SK-N-SH (cell line): ENCODE measurements at regions not wholly inside any gene's neighbourhood (a gene's known extent, or its start where the extent isn't known, plus 50 kb on each side); places are given as distances from the start of the nearest gene placed in this dataset.

ENCODE experiments used
- CTCF ChIA-PET: fragments of 300-600, 350-600 bp; formaldehyde crosslinking; extraction: SDS; loops from one replicate; lab custom pipeline; 2021; lab: Yijun Ruan, JAX
- POLR2A ChIA-PET: fragments of 350-600 bp; sonication (Branson Sonifier 250); formaldehyde crosslinking; extraction: SDS; loops from one replicate; lab custom pipeline; 2020; ENCODE audit warnings: antibody characterized with exemption, inconsistent platforms; lab: Yijun Ruan, JAX
- DNase-seq: peaks from one replicate; pipeline ENCODE4 v3.0.0; 2012
- H2AFZ ChIP-seq: fragments of 200-600 bp; sonication (generic); 2 replicates; pipeline ENCODE4 v1.8.1; 2016; ENCODE audit warnings: antibody characterized with exemption, mild to moderate bottlenecking, low read depth
- H3F3A ChIP-seq: fragments of 200-600 bp; sonication (generic); replicated peaks from 2 replicates; pipeline ENCODE3; 2016; ENCODE audit warnings: antibody characterized with exemption, mild to moderate bottlenecking; ENCODE audit not compliant: insufficient read depth
- H3K27ac ChIP-seq, 2 experiments: fragments of 200-500 bp in 1 of 2; fragments of 200-600 bp in 1 of 2; sonication (Bioruptor generic) in 1 of 2; sonication (generic), shearing (Covaris generic) in 1 of 2; 2 replicates each; pipeline versions ENCODE4 v1.5.1 to v1.6.1; 2014 to 2016; ENCODE audit warnings: low read depth in 2 of 2, inconsistent platforms in 1 of 2, low read length in 1 of 2, mild to moderate bottlenecking in 1 of 2, mixed read lengths in 1 of 2
- H3K27me3 ChIP-seq: fragments of 200-600 bp; sonication (generic), shearing (Covaris generic); 2 replicates; pipeline ENCODE4 v1.6.1; 2016; ENCODE audit warnings: mixed run types; ENCODE audit not compliant: insufficient read depth
- H3K36me3 ChIP-seq, 2 experiments: fragments of 200-500 bp in 1 of 2; fragments of 200-600 bp in 1 of 2; sonication (Bioruptor generic) in 1 of 2; sonication (generic) in 1 of 2; replicated peaks in 1 of 2; 2 replicates each; pipeline versions ENCODE3 to v1.5.1; 2014 to 2016; ENCODE audit warnings: low read length in 1 of 2, mild to moderate bottlenecking in 1 of 2; ENCODE audit not compliant: insufficient read depth in 2 of 2, control insufficient read depth in 1 of 2
- H3K4me1 ChIP-seq, 2 experiments: fragments of 200-500 bp in 1 of 2; fragments of 200-600 bp in 1 of 2; sonication (Bioruptor generic) in 1 of 2; sonication (generic), shearing (Covaris generic) in 1 of 2; 2 replicates each; pipeline versions ENCODE4 v1.5.1 to v1.6.1; 2014 to 2016; ENCODE audit warnings: low read depth in 1 of 2, low read length in 1 of 2, mixed run types in 1 of 2; ENCODE audit not compliant: insufficient read depth in 2 of 2, control insufficient read depth in 1 of 2
- H3K4me2 ChIP-seq: fragments of 200-600 bp; sonication (generic), shearing (Covaris generic); 2 replicates; pipeline ENCODE4 v1.6.1; 2017; ENCODE audit warnings: mixed run types
- H3K4me3 ChIP-seq, 2 experiments: fragments of 200-500 bp in 1 of 2; fragments of 200-600 bp in 1 of 2; sonication (Bioruptor generic) in 1 of 2; sonication (generic), shearing (Covaris generic) in 1 of 2; 2 replicates each; pipeline versions ENCODE4 v1.5.1 to v1.8.1; 2014 to 2016; ENCODE audit warnings: low read depth in 2 of 2, inconsistent platforms in 1 of 2, low read length in 1 of 2, mild to moderate bottlenecking in 1 of 2, mixed read lengths in 1 of 2, moderate library complexity in 1 of 2
- H3K79me2 ChIP-seq: fragments of 200-600 bp; sonication (generic); 2 replicates; pipeline ENCODE4 v1.8.1; 2017; ENCODE audit warnings: mild to moderate bottlenecking; ENCODE audit not compliant: insufficient read depth
- H3K9ac ChIP-seq: fragments of 200-600 bp; sonication (generic); 2 replicates; pipeline ENCODE4 v1.6.1; 2017; ENCODE audit warnings: mixed run types
- H3K9me2 ChIP-seq: fragments of 200-600 bp; sonication (generic); 2 replicates; pipeline ENCODE4 v1.6.1; 2017; ENCODE audit warnings: mixed run types
- H3K9me3 ChIP-seq: fragments of 200-600 bp; sonication (generic); 2 replicates; pipeline ENCODE4 v1.6.1; 2017; ENCODE audit warnings: mixed run types, mild to moderate bottlenecking, moderate library complexity
- H4K20me1 ChIP-seq: fragments of 200-600 bp; sonication (generic); 2 replicates; pipeline ENCODE4 v1.6.1; 2017; ENCODE audit warnings: mild to moderate bottlenecking, mixed run types; ENCODE audit not compliant: insufficient read depth
- EP300 ChIP-seq, 2 experiments: IDR thresholded peaks; 2 replicates each; pipeline versions ENCODE4 v1.4.0 to v1.6.1; 2012; ENCODE audit warnings: borderline replicate concordance in 1 of 2, low read depth in 1 of 2, low read length in 1 of 2
- EZH2phosphoT487 ChIP-seq: fragments of 200-600 bp; sonication (generic); IDR thresholded peaks from 2 replicates; pipeline ENCODE4 v1.6.1; 2017; ENCODE audit warnings: low read depth, mixed run types, mild to moderate bottlenecking, antibody characterized with exemption, moderate library complexity, borderline replicate concordance
- FOSL2 ChIP-seq: IDR thresholded peaks from 2 replicates; pipeline ENCODE4 v1.4.0; 2012; ENCODE audit warnings: low read depth, mild to moderate bottlenecking, moderate library complexity, borderline replicate concordance
- JUND ChIP-seq: IDR thresholded peaks from 2 replicates; pipeline ENCODE4 v1.4.0; 2012
- NFIC ChIP-seq: IDR thresholded peaks from 2 replicates; pipeline ENCODE4 v1.4.0; 2012; ENCODE audit warnings: borderline replicate concordance
- NRF1 ChIP-seq: IDR thresholded peaks from 2 replicates; pipeline ENCODE4 v1.6.1; 2012; ENCODE audit warnings: low read depth, mild to moderate bottlenecking, low read length
- POLR2AphosphoS5 ChIP-seq: IDR thresholded peaks from 2 replicates; pipeline ENCODE4 v1.6.1; 2012; ENCODE audit warnings: low read depth, low read length
- RCOR1 ChIP-seq: fragments of 150-350 bp; IDR thresholded peaks from 2 replicates; pipeline ENCODE4 v1.6.1; 2017; ENCODE audit warnings: antibody characterized with exemption, low read length
- RXRA ChIP-seq: IDR thresholded peaks from 2 replicates; pipeline ENCODE4 v1.4.0; 2012; ENCODE audit warnings: low read depth, mild to moderate bottlenecking, borderline replicate concordance
- TCF12 ChIP-seq: IDR thresholded peaks from 2 replicates; pipeline ENCODE4 v1.4.0; 2012
- TEAD4 ChIP-seq: IDR thresholded peaks from 2 replicates; pipeline ENCODE4 v1.4.0; 2012; ENCODE audit warnings: mild to moderate bottlenecking, borderline replicate concordance; ENCODE audit not compliant: insufficient read depth
- WGBS: methylation state at CpG from one replicate; pipeline ENCODE4 v1.1.6; 2017; ENCODE audit warnings: low lambda C conversion rate; 5-methylcytosine and 5-hydroxymethylcytosine counted together
- TF ChIP-seq, protein P1 (sequence below): IDR thresholded peaks from 2 replicates; pipeline ENCODE4 v1.6.1; 2012; ENCODE audit warnings: mild to moderate bottlenecking, low read depth, low read length, moderate library complexity
- TF ChIP-seq, protein P2 (sequence below): IDR thresholded peaks from 2 replicates; pipeline ENCODE4 v1.4.0; 2012; ENCODE audit warnings: low read depth
- TF ChIP-seq, protein P3 (sequence below): fragments of 150-350 bp; IDR thresholded peaks from 2 replicates; pipeline ENCODE4 v1.6.1; 2016; ENCODE audit warnings: mild to moderate bottlenecking, low read depth, low read length
- TF ChIP-seq, protein P4 (sequence below): fragments of 150-350 bp; IDR thresholded peaks from 2 replicates; pipeline ENCODE4 v1.6.1; 2017; ENCODE audit warnings: antibody characterized with exemption, low read length, low read depth, borderline replicate concordance
- TF ChIP-seq, protein P5 (sequence below): IDR thresholded peaks from 2 replicates; pipeline ENCODE4 v1.4.0; 2012; ENCODE audit warnings: low read depth, borderline replicate concordance
- TF ChIP-seq, protein P6 (sequence below): IDR thresholded peaks from 2 replicates; pipeline ENCODE4; 2012

DNA sequence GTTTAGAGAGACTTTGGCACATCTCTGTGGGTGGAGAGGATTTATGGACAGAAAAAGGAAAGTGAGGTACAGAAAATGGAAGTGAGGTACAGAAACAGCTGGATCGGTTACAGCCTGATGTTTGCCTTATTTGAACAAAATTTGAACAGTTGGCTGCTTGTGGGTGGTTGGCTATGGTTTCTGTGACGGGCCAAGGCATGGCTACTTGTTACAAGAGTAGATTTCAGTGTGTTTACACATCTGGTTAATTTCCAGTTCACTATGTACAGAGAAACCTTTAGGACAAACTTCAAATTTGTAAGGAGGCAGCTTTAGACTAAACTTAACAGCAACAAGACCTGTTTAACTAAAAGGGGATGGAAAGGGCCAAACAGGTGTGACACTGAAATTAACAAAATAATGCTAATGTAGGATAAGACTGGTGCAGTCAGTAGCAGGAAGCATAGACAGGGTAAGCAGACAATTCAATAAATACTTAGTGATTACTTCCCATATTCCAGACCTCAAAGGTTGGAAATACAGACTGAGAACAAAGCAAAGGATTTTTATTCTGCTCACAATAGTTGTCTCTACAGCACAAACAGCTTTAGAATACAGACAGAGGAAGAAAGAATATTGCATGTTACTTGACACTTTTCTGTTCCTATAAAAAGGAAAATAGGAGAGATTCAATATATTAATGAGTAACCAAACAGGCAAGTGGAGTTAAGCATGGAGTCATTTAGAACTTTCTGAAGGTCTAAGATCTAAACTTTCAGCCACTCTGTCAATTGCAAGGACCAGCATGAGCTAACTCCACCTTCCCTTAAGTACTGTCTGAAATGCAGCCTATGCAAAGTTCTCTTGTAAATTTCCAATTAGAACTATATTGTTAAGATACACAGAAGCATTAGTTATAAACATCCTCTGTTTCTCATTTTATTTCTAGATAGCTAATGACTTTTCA lies 294.4 kb upstream of the FAT4 start:
- no peak overlapping the region for H2AFZ ChIP-seq
- H3K9ac ChIP-seq: no peak overlapping the region
- no peaks in the 10 kb centered on the region for H4K20me1 ChIP-seq
- no peaks in the 10 kb centered on the region for H3K79me2 ChIP-seq
- no peaks in the 10 kb centered on the region for H3K27me3 ChIP-seq
- H3K4me3 ChIP-seq: no peak overlapping the region
- ChIA-PET CTCF (interaction anchor here (0.6 to 0.7 kb wide), 2 partner anchors 224 to 263 kb away, joined by 3 read pairs; no protein-coding TSS in a partner anchor), POLR2A (no interaction called here)
- peaks cover 0 to 6% of the 10 kb centered on the region in 2 experiments; a peak in 2 of 4 replicates for H3K4me1 ChIP-seq
- TF ChIP-seq TEAD4 (no peak), NRF1 (no peak), POLR2AphosphoS5 (no peak), EZH2phosphoT487 (no peak), FOSL2 (no peak), JUND (no peak), RCOR1 (no peak), EP300 (IDR thresholded peaks at IDR 0.05; ENCODE audit: borderline replicate concordance in 1 of 2, low read depth in 1 of 2, low read length in 1 of 2) (no peak), NFIC (no peak), TCF12 (no peak), RXRA (no peak)
- TF ChIP-seq, protein P1, sequence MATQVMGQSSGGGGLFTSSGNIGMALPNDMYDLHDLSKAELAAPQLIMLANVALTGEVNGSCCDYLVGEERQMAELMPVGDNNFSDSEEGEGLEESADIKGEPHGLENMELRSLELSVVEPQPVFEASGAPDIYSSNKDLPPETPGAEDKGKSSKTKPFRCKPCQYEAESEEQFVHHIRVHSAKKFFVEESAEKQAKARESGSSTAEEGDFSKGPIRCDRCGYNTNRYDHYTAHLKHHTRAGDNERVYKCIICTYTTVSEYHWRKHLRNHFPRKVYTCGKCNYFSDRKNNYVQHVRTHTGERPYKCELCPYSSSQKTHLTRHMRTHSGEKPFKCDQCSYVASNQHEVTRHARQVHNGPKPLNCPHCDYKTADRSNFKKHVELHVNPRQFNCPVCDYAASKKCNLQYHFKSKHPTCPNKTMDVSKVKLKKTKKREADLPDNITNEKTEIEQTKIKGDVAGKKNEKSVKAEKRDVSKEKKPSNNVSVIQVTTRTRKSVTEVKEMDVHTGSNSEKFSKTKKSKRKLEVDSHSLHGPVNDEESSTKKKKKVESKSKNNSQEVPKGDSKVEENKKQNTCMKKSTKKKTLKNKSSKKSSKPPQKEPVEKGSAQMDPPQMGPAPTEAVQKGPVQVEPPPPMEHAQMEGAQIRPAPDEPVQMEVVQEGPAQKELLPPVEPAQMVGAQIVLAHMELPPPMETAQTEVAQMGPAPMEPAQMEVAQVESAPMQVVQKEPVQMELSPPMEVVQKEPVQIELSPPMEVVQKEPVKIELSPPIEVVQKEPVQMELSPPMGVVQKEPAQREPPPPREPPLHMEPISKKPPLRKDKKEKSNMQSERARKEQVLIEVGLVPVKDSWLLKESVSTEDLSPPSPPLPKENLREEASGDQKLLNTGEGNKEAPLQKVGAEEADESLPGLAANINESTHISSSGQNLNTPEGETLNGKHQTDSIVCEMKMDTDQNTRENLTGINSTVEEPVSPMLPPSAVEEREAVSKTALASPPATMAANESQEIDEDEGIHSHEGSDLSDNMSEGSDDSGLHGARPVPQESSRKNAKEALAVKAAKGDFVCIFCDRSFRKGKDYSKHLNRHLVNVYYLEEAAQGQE: no peak
- TF ChIP-seq, protein P2, sequence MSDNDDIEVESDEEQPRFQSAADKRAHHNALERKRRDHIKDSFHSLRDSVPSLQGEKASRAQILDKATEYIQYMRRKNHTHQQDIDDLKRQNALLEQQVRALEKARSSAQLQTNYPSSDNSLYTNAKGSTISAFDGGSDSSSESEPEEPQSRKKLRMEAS: no peak
- TF ChIP-seq, protein P3, sequence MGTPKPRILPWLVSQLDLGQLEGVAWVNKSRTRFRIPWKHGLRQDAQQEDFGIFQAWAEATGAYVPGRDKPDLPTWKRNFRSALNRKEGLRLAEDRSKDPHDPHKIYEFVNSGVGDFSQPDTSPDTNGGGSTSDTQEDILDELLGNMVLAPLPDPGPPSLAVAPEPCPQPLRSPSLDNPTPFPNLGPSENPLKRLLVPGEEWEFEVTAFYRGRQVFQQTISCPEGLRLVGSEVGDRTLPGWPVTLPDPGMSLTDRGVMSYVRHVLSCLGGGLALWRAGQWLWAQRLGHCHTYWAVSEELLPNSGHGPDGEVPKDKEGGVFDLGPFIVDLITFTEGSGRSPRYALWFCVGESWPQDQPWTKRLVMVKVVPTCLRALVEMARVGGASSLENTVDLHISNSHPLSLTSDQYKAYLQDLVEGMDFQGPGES: no peak
- TF ChIP-seq, protein P4, sequence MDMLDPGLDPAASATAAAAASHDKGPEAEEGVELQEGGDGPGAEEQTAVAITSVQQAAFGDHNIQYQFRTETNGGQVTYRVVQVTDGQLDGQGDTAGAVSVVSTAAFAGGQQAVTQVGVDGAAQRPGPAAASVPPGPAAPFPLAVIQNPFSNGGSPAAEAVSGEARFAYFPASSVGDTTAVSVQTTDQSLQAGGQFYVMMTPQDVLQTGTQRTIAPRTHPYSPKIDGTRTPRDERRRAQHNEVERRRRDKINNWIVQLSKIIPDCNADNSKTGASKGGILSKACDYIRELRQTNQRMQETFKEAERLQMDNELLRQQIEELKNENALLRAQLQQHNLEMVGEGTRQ: no peak
- TF ChIP-seq, protein P5, sequence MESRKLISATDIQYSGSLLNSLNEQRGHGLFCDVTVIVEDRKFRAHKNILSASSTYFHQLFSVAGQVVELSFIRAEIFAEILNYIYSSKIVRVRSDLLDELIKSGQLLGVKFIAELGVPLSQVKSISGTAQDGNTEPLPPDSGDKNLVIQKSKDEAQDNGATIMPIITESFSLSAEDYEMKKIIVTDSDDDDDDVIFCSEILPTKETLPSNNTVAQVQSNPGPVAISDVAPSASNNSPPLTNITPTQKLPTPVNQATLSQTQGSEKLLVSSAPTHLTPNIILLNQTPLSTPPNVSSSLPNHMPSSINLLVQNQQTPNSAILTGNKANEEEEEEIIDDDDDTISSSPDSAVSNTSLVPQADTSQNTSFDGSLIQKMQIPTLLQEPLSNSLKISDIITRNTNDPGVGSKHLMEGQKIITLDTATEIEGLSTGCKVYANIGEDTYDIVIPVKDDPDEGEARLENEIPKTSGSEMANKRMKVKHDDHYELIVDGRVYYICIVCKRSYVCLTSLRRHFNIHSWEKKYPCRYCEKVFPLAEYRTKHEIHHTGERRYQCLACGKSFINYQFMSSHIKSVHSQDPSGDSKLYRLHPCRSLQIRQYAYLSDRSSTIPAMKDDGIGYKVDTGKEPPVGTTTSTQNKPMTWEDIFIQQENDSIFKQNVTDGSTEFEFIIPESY: no peak
- TF ChIP-seq, protein P6, sequence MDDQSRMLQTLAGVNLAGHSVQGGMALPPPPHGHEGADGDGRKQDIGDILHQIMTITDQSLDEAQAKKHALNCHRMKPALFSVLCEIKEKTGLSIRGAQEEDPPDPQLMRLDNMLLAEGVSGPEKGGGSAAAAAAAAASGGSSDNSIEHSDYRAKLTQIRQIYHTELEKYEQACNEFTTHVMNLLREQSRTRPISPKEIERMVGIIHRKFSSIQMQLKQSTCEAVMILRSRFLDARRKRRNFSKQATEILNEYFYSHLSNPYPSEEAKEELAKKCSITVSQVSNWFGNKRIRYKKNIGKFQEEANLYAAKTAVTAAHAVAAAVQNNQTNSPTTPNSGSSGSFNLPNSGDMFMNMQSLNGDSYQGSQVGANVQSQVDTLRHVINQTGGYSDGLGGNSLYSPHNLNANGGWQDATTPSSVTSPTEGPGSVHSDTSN: no peak
- WGBS: 70% methylated on average over 2 of the region's 2 CpGs
- H3K9me3 ChIP-seq: peaks cover 5% of the 10 kb centered on the region; the same call in 1 of the 2 replicates
- DNase-seq: no peak
- no peaks in the 10 kb centered on the region for H3F3A ChIP-seq
- no peaks in the 10 kb centered on the region for H3K9me2 ChIP-seq
- no peak overlapping the region for H3K27ac ChIP-seq
- H3K4me2 ChIP-seq: no peak overlapping the region
- peaks cover 0 to 6% of the 10 kb centered on the region in 2 experiments for H3K36me3 ChIP-seq
